Activated CD8-positive, alpha-beta T cell treated with anti-CD3 and anti-CD28 coated beads, Interleukin-2, amount 10 ng/mL, durations not matched to agents 7 days and 5 days (primary cell): ENCODE measurements at regions not wholly inside any gene's neighbourhood (a gene's known extent, or its start where the extent isn't known, plus 50 kb on each side); places are given as distances from the start of the nearest gene placed in this dataset.

ENCODE experiments used
- ATAC-seq: fragments of 150-1000 bp; cut with Tn5 transposase; one replicate; pipeline ENCODE4 v1.10.0; 2021; ENCODE audit warnings: moderate library complexity
- CTCF ChIA-PET: fragments of 350-600 bp; sonication (Branson Sonifier 250); formaldehyde crosslinking; loops from one replicate; lab custom pipeline; 2021; ENCODE audit warnings: antibody characterized with exemption; lab: Charles Lee
- POLR2A ChIA-PET: fragments of 350-600 bp; sonication (Branson Sonifier 250); formaldehyde crosslinking; loops from one replicate; lab custom pipeline; 2021; ENCODE audit warnings: antibody characterized with exemption; lab: Charles Lee
- DNase-seq: peaks from one replicate; pipeline ENCODE4 v3.0.0-alpha.2; 2020
- H3K27ac Mint-ChIP-seq: one replicate; pipeline ENCODE4 v1.8.0; 2021; ENCODE audit warnings: mild to moderate bottlenecking, mixed read lengths
- H3K27me3 Mint-ChIP-seq: one replicate; pipeline ENCODE4 v1.8.0; 2021; ENCODE audit warnings: low read depth, mixed read lengths
- H3K36me3 Mint-ChIP-seq: one replicate; pipeline ENCODE4 v1.8.0; 2021; ENCODE audit warnings: low read depth, mixed read lengths
- H3K4me1 Mint-ChIP-seq: one replicate; pipeline ENCODE4 v1.8.0; 2021; ENCODE audit warnings: low read depth, mixed read lengths
- H3K4me3 Mint-ChIP-seq: one replicate; pipeline ENCODE4 v1.8.0; 2021; ENCODE audit warnings: mild to moderate bottlenecking, mixed read lengths
- H3K9me3 Mint-ChIP-seq: one replicate; pipeline ENCODE4 v1.8.0; 2022; ENCODE audit warnings: mixed read lengths; ENCODE audit not compliant: insufficient read depth

GRCh38 chr14:22168092-22168955 is 420.7 kb downstream of the DAD1 start:
- Mint-ChIP-seq H3K4me3 (peak overlapping the region; percentile 81), H3K27me3 (no peaks in the 10 kb centered on the region), H3K9me3 (no peaks in the 10 kb centered on the region), H3K27ac (peak overlapping the region; percentile 86), H3K36me3 (peaks cover 20% of the 10 kb centered on the region), H3K4me1 (peaks cover 6% of the 10 kb centered on the region)
- CTCF ChIA-PET, result interaction anchor here (0.7 to 1.7 kb wide), 7 partner anchors 9 to 402 kb away, joined by 3 to 5 read pairs (median 4); no protein-coding TSS in a partner anchor
- POLR2A ChIA-PET, result interaction anchor here (0.7 to 1.4 kb wide), 3 partner anchors 9 to 388 kb away, joined by 3 to 7 read pairs (median 3); no protein-coding TSS in a partner anchor
- peak; percentile 72 for ATAC-seq
- peak; percentile 29 for DNase-seq

DNA sequence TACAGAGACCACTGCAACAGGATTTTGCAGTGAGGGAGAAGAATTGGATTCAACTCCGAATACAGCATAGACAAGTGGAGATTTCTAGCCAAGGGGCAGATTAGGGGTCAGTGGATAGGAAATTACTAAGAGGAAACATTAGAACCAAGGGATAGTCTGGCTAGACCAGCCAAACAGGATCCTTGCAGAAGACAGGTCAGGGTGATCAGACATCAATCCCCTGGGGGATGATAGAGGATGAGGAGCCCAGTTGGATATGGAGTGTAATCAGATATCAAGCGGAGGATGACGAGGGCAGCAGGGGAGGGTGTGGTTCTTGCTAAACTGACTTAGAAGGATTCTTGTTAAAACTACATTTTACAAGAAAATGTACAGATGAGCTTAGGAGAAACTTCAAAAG is 424.4 kb downstream of the DAD1 start:
- ATAC-seq (no peak), DNase-seq (no peak)
- POLR2A ChIA-PET, result no interaction called here
- H3K27ac Mint-ChIP-seq, result no peak overlapping the region
- H3K27me3 Mint-ChIP-seq, result no peaks in the 10 kb centered on the region
- CTCF ChIA-PET, result no interaction called here
- H3K9me3 Mint-ChIP-seq, result no peaks in the 10 kb centered on the region
- H3K4me3 Mint-ChIP-seq, result no peak overlapping the region
- peaks cover 23% of the 10 kb centered on the region for H3K4me1 Mint-ChIP-seq
- peaks cover 9% of the 10 kb centered on the region for H3K36me3 Mint-ChIP-seq

- peak overlapping the region; percentile 90 for H3K27ac Mint-ChIP-seq
- no peaks in the 10 kb centered on the region for H3K9me3 Mint-ChIP-seq
- peaks cover 31% of the 10 kb centered on the region for H3K4me1 Mint-ChIP-seq
- CTCF ChIA-PET, result interaction anchor here (0.7 to 2.0 kb wide), 14 partner anchors 12 to 407 kb away, joined by 3 to 12 read pairs (median 4); no protein-coding TSS in a partner anchor
- DNase-seq, result no peak
- POLR2A ChIA-PET, result interaction anchor here (0.7 to 1.6 kb wide), 3 partner anchors 335 to 381 kb away, joined by 3 to 5 read pairs (median 3); no protein-coding TSS in a partner anchor
- no peaks in the 10 kb centered on the region for H3K27me3 Mint-ChIP-seq
- H3K36me3 Mint-ChIP-seq, result peaks cover 2% of the 10 kb centered on the region
- ATAC-seq, result peak; percentile 58
- peak overlapping the region; percentile 77 for H3K4me3 Mint-ChIP-seq
Measured at GRCh38 chr14:22163051-22163450, 426.0 kb downstream of the DAD1 start.

DNA sequence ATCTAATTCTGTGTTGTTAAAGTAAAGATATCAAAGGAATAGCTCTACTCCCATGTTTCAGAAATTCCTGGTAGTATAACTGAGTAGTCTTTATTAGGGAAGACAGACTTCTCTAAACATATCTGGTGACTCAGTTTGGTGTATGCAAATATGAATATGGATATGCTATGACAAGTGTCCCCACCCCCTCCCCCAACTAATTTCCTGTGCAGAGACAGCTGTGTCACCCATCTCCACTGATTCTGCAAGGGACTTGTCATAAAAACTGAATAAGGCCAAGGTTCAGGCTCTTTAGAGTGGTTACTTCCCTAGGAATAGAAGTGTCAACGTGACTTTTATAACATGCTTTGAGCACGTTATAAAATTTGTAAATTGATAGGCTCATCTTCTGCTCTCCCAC is 429.1 kb downstream of the DAD1 start:
- ATAC-seq (no peak), DNase-seq (peak; percentile 26)
- ChIA-PET CTCF (interaction anchor here (1.4 kb wide), 1 partner anchor 410 kb away, joined by 8 read pairs; no protein-coding TSS in a partner anchor), POLR2A (no interaction called here)
- no peak overlapping the region for H3K4me3 Mint-ChIP-seq
- H3K27ac Mint-ChIP-seq, result no peak overlapping the region
- H3K36me3 Mint-ChIP-seq, result peaks cover 2% of the 10 kb centered on the region
- no peaks in the 10 kb centered on the region for H3K27me3 Mint-ChIP-seq
- peaks cover 31% of the 10 kb centered on the region for H3K4me1 Mint-ChIP-seq
- H3K9me3 Mint-ChIP-seq, result no peaks in the 10 kb centered on the region

- POLR2A ChIA-PET, result no interaction called here
- peak overlapping the region; percentile 63 for H3K27ac Mint-ChIP-seq
- DNase-seq (no peak), ATAC-seq (no peak)
- H3K36me3 Mint-ChIP-seq, result peaks cover 2% of the 10 kb centered on the region
- no peak overlapping the region for H3K4me3 Mint-ChIP-seq
- H3K27me3 Mint-ChIP-seq, result no peaks in the 10 kb centered on the region
- H3K9me3 Mint-ChIP-seq, result no peaks in the 10 kb centered on the region
- H3K4me1 Mint-ChIP-seq, result peaks cover 31% of the 10 kb centered on the region
- CTCF ChIA-PET, result interaction anchor here (0.6 to 1.2 kb wide), 3 partner anchors 10 to 47 kb away, joined by 3 to 4 read pairs (median 3); no protein-coding TSS in a partner anchor
Measured at GRCh38 chr14:22159099-22159498, 429.9 kb downstream of the DAD1 start.

GRCh38 chr14:22158560-22158959 is 430.5 kb downstream of the DAD1 start:
- Mint-ChIP-seq H3K4me3 (no peak overlapping the region), H3K36me3 (peaks cover 2% of the 10 kb centered on the region), H3K9me3 (no peaks in the 10 kb centered on the region), H3K27ac (no peak overlapping the region), H3K4me1 (peaks cover 31% of the 10 kb centered on the region), H3K27me3 (no peaks in the 10 kb centered on the region)
- POLR2A ChIA-PET, result no interaction called here
- no peak for DNase-seq
- ATAC-seq, result no peak
- CTCF ChIA-PET, result interaction anchor here (0.6 to 1.2 kb wide), 3 partner anchors 9 to 47 kb away, joined by 3 to 4 read pairs (median 3); no protein-coding TSS in a partner anchor

- Mint-ChIP-seq H3K9me3 (no peaks in the 10 kb centered on the region), H3K27ac (no peak overlapping the region), H3K36me3 (no peaks in the 10 kb centered on the region), H3K27me3 (no peaks in the 10 kb centered on the region), H3K4me1 (peaks cover 28% of the 10 kb centered on the region), H3K4me3 (no peak overlapping the region)
- POLR2A ChIA-PET, result no interaction called here
- DNase-seq, result no peak
- ATAC-seq, result no peak
- CTCF ChIA-PET, result interaction anchor here (1.0 to 1.4 kb wide), 2 partner anchors 42 to 46 kb away, joined by 3 read pairs; no protein-coding TSS in a partner anchor
Measured at GRCh38 chr14:22155571-22155970, 433.5 kb downstream of the DAD1 start.

DNA sequence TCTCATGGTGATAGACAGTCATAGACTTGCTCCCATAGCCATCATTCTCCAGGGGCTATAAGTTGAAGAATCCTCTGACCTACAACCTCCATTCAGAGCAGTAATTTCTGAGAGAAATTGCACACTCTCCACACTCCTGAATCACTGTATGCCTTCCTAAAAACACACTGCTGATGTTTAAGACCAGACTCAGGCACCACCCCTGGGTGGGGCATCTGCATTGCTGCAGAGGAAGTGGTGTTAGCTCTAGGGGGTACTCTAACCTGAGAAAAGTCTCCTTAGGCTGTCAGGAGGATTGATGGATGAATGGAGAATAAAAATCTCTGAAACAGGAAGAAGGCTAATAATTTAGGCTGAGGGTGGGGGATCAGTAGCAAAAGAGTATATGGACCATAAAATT is 436.1 kb downstream of the DAD1 start:
- Mint-ChIP-seq H3K36me3 (no peaks in the 10 kb centered on the region), H3K4me3 (no peak overlapping the region), H3K27me3 (no peaks in the 10 kb centered on the region), H3K9me3 (no peaks in the 10 kb centered on the region), H3K27ac (no peak overlapping the region), H3K4me1 (peaks cover 14% of the 10 kb centered on the region)
- ATAC-seq (peak; percentile 57), DNase-seq (no peak)
- POLR2A ChIA-PET, result no interaction called here
- CTCF ChIA-PET, result interaction anchor here (0.6 kb wide), 1 partner anchor 417 kb away, joined by 3 read pairs; no protein-coding TSS in a partner anchor

- ATAC-seq (no peak), DNase-seq (no peak)
- ChIA-PET POLR2A (no interaction called here), CTCF (no interaction called here)
- H3K4me3 Mint-ChIP-seq, result no peak overlapping the region
- no peaks in the 10 kb centered on the region for H3K27me3 Mint-ChIP-seq
- peaks cover 17% of the 10 kb centered on the region for H3K4me1 Mint-ChIP-seq
- no peaks in the 10 kb centered on the region for H3K36me3 Mint-ChIP-seq
- no peak overlapping the region for H3K27ac Mint-ChIP-seq
- no peaks in the 10 kb centered on the region for H3K9me3 Mint-ChIP-seq
Measured at GRCh38 chr14:22152161-22152870, 436.7 kb downstream of the DAD1 start.

DNA sequence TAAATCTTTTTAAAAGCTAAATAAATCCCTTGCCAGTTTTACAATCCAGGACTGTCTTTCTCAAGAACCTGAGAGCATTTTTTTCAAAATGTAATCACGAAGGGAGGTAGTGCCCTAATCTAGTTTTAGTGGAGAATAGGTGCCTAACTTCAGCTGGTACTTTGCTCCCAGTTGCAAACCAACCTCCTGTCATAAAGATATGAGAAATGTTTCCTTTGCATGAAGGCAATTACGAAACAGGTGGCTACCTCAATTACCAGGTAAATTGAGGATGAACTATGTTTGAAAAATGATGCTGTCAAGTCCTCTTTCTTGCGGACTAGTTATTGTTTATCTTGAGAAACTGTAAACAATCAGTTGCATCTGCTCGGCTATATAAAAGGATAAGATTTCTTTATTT is 437.9 kb downstream of the DAD1 start:
- ChIA-PET POLR2A (no interaction called here), CTCF (no interaction called here)
- peaks cover 17% of the 10 kb centered on the region for H3K4me1 Mint-ChIP-seq
- H3K9me3 Mint-ChIP-seq, result no peaks in the 10 kb centered on the region
- no peaks in the 10 kb centered on the region for H3K36me3 Mint-ChIP-seq
- H3K27me3 Mint-ChIP-seq, result no peaks in the 10 kb centered on the region
- ATAC-seq (no peak), DNase-seq (no peak)
- H3K4me3 Mint-ChIP-seq, result no peak overlapping the region
- H3K27ac Mint-ChIP-seq, result no peak overlapping the region

GRCh38 chr14:22149058-22149457 is 440.0 kb downstream of the DAD1 start:
- H3K27ac Mint-ChIP-seq, result no peak overlapping the region
- no peak overlapping the region for H3K4me3 Mint-ChIP-seq
- POLR2A ChIA-PET, result interaction anchor here (1.3 kb wide), 1 partner anchor 407 kb away, joined by 9 read pairs; no protein-coding TSS in a partner anchor

More at GRCh38 chr14:22149058-22149457, 440.0 kb downstream of the DAD1 start:
- Mint-ChIP-seq H3K27me3 (no peaks in the 10 kb centered on the region), H3K9me3 (no peaks in the 10 kb centered on the region), H3K36me3 (no peaks in the 10 kb centered on the region), H3K4me1 (peaks cover 17% of the 10 kb centered on the region)
- DNase-seq (no peak), ATAC-seq (no peak)
- CTCF ChIA-PET, result interaction anchor here (1.1 to 2.6 kb wide), 6 partner anchors 10 to 421 kb away, joined by 3 to 11 read pairs (median 4); no protein-coding TSS in a partner anchor
